NCI-H146 treated with DMSO at 0.1 percent for 48 hours (cell line): ENCODE measurements at regions not wholly inside any gene's neighbourhood (a gene's known extent, or its start where the extent isn't known, plus 50 kb on each side); places are given as distances from the start of the nearest gene placed in this dataset.

Source experiments
- DNase-seq: peaks from one replicate; lab custom pipeline; 2025; ENCODE audit not compliant: unreplicated experiment; lab: John Stamatoyannopoulos, UW

DNA sequence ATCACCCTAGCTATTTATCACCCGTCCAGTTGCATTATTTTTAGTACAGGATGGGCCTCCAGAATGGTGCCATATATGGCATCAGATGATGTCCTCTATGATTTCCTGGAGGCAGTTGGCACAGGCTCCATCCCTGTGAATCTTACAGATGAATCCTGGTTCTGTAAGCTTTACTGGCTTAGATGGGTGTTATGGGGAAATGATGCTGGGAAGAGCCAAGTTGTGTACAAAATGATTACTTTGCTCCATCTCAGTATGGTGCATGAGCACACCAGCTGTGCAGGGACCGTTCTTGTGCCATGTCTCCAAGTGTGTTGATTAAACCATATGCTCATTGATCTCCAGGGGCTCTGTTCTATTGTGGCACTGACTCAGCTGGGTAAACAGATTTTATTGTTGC lies 755.7 kb downstream of the TLR4 start:
- DNase-seq: no peak

DNA sequence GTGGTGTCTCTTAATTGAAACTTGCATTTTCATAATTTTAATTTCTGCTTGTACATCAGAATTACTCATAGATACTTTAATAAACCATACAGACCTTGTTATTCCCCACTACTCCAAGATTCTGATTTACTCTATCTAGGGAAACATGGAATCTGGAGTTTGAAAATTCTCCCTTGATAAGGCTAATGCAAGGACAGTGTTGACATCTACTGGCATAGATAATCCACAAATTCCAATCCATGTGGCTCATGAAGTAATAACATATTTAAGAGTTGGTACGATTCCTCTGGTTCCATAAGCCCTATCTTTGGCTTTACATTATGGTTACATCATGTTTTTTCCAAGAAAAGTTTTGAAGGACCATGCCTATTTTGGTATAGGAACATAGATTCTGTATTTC lies 759.2 kb downstream of the TLR4 start:
- no peak for DNase-seq

DNA sequence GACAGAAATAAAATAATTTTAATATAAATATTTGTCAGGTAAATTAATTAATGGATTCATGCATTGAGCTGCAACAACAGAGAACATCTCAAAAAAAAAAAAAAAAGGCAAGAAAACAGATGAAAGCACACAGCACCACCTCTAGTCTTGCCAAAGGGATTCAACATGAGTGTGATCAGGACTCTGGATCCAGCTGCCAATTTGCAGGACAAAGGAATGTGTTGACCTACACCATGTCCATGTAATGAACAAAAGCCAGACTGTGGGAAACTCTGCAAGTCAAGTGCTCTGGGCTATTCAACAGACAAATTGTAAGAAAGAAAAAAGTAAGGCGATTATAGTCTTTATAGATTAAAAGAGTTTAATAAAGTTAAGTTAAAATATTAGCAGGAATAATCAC lies 769.3 kb downstream of the TLR4 start:
- no peak for DNase-seq

DNA sequence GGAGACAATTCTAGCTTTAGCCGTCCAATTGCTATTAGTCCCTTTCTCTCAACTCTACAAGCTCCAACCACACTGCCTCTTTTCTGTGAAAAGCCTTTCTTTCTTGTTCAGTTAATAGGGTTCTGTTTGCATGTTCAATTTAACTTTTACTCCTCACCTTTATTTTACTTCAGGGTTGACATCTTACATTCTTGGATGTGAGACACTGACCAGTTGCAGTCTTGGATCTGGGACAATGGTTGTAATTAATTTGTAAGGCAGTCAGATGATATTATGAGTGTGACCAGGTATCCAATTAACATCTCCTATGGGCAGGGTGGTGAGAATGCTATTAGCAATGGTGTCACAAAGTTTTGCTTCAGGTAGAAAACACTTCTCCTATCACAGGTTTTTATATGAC lies 774.5 kb downstream of the TLR4 start:
- no peak for DNase-seq

DNA sequence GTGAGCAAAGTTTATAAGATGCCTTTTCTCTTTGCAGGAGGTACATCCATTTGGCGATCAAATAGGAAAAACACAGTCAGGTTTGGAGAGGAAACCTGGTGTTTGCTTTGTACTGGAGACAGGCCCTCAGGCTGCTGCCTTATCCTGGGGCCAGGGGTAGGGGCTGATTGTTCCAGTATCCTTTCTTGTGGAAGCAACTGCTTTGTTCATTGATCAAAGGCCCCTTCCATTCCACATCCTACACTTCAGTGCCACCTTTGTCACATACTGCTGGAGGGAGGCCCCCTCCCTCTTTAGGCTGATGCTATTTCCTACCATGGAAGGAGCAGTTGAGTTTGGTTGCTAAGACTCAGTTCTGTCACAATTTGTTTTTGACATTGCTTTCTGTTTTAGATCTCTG lies 778.1 kb downstream of the TLR4 start:
- DNase-seq: no peak

DNA sequence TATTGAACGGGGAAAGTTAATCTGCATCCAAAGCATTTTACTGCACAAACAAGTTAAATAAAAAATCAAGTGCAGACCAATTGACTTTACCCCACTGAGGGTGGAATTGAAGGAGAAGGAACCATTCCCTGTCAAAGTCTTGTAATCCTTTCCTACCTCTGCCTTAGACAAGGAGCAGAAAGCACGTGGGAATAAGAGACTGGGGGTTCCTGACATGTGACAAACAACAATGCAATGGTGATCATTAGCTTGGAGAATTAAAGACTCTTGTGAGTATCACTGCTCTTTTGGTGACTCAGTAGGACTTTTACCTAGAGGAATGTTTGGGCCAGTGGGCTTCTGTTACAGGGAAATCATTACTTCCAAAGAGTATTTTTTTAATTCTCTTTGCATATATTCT lies 779.5 kb downstream of the TLR4 start:
- DNase-seq: no peak

DNA sequence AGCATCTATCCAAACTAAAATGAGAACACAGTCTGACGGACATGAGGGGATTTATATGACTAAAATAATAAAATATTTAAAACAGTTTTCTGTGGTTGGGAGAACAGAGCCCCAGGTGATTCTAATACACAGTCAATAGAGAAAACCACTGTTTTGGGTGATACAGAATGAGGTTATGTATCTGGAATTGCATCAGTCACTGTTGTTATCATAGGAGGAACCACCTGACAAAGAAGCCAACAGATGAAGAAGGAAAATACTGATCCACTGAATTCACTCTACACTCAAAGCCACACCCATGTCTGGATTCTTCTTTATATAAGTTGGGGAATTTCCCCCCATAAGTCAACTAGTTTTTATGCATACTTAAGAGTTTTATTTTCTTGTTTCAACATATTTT lies 799.0 kb downstream of the TLR4 start:
- DNase-seq: no peak

DNA sequence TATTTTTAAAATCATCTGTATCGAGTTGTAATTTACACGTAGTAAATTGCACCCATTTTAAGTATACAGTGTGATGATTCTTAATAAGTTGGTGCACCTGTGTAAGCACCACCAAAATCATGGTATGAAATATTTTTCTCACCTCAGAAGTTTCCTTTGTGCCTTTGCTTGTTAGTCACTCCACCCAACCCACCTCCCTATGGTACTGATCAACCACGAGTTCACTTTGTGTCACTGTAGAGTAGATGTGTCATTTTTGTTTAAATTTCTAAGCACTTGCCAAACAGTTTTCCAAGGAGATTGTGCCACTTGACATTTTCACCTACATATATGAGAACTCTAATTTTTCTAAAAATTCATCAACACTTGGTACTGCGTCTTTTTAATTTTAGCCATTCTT lies 806.5 kb downstream of the TLR4 start:
- DNase-seq: no peak

DNA sequence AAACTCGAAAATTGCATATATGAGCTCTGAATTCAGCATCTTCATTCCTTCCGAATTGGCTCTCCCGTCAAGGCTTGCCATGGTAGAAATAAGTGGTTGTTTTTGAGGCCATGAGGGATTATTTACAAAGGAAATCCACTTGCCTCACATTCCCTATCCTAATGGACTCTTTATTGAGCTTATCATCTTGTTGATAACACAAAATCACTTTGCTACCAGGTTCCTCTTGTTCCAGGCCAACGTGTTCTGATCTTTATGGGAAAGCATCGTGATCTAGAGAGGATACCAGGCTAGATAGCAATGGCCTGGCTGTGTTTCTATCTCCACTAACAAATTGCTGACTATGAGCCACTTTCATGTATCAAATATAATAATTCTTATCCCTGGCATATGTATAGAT lies 811.7 kb downstream of the TLR4 start:
- DNase-seq: no peak

DNA sequence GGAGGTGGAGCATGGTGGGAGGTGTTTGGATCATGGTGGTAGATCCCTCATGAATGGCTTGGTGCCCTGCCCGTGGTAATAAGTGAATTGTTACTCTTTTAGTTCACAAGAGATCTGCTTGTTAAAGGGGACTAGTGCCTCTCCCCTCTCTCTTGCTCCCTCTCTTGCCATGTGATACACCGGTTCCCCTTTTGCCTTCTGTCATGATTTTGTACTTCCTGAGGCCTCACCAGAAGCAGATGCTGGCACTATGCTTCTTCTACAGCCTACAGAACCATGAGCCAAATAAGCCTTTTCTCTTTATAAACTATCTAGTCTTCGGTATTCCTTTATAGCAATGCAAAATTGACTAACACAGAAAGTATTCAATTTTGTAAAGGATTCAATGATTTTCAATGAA lies 817.1 kb downstream of the TLR4 start:
- no peak for DNase-seq

DNA sequence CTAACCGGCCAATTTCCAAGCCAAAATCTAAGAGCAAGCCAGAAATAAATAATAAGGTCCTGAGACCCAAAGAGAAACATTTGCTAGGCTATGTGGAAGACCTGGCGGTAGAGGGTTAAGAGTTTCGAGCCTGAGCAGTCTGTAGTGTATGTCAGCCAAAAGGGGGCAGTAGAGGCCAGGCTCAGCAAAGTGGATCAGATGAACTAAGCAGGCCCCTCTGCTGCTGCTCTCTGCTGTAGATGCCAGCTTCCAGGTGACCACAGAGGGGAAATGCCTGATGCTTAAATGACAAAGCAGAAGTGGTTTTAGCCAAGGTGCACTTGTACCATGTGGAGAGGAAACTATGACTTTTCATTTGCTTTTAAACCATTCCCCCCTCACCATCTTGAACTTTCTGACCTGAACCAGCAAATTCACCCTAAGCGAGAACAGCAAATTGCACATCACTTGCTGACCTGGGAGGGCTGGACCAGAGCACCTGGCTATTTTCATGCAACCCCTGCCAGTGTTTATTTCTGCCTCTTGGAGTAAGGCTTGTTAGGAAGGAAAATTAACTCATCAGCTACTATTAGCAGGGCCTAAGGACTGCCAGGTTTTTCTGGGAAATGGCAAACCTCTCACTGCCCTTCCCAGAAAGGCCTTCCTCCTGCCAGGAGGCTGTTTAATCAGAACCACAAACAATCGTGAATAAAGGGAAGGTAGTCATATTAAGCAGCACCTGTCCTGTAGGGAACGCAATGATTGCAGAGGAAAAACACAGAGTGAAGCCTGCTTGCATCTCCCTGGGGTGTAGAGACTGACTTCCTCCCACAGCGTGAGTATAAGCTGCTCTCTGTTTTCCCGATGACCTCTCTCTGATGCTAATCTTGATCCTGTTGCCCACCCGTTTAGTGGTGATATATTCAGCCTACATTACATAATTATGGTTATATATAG lies 818.2 kb downstream of the TLR4 start:
- DNase-seq: no peak

DNA sequence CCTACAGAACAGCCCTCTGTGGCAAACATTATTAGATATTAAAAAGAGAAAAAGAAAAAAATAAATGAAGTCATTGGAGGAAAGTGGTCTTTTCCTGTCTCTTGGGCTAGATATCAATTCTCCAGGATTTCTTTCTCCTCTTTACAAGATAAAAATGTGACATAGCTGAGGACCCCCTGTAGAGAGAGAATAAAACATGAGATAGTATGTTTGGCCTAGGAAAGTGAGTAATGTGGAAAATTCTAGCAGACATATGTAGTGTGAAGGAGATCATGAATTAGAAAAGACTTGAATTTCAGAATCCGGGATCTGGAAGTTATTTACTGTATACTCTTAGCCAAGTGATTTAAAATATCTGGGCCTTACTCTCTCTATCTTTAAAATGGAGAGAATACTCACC lies 823.1 kb downstream of the TLR4 start:
- no peak for DNase-seq

DNA sequence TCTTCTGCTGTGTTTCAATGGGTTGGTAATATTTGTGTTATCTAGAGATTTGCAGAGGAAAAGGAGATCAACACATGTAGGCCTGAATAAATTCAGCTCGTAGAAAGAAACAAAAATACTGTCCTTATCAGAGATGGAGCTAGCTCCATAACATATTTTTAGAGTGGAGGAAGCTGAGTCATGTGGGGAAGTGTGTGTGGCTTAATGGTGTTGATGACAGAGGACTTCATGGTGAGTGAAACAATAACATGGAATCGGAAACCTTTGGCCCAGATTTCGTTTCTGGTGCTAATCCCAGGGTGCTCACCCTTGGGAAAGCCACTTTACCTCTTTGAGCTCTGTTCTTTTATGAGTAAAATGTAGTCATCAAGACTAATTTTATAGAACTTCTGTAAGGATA lies 825.0 kb downstream of the TLR4 start:
- DNase-seq: no peak

DNA sequence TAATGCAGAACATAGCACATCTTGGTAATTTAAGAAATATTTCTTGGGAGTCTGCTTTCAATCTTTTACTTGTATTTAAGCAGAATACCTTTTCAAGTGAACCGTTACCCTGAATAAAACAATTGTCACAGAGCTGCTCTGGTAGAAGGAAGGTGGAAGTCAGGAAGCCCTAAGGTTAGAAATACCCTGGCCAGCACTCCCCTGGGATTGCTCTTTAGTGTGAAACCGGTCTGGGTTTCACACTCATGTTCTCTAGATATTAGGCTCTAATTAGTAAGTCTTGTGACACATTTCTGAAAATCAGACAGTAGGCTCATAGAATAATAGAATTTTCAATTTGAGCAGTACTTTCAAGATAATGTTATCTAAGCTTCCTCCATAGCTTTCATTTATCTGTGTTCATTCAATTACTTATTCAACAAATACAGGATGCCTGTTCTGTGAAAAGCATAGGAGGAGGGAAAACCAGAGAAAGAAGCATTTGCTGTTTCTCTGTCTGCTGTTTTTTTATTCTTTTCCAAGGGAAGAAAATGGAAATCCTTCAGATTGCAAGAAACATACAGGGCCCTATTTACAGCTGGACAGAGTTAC lies 825.5 kb downstream of the TLR4 start:
- DNase-seq: no peak

DNA sequence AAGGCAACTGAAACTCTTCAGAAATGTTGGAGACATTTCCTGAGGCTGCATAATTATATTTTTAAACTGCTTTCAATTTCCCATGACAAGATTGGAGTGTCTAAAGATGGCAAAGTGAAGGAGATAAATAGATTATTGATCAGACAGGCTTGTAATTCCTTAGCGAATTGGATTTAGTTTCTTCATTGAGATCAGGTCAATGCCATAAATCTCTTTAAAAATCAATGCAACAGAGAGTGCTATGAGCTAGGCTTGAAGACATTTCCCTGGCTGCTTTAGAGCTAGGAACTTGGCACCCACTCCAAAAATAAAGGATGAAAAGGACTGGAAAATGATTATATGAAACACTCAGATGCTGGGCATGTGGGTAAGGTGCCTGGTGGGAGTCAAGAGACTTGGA lies 828.4 kb downstream of the TLR4 start:
- no peak for DNase-seq

DNA sequence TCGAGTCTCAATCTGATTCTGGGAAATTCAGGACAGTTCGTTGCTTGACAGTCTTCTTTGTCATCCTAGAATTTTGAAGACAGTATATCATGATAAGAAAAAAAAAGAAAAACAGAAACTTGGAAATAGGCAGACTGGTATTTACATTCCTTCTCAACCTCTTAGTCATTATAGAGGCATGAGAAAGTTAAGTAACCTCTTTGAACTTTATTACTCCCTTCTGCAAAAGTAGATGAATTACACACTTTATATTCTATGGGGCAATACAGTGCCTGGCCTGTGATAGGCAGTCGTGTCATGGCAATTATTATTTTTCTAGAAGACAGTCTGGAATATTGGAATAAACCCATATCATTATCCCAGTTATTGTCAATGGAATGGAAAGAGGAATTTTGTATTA lies 828.9 kb downstream of the TLR4 start:
- no peak for DNase-seq

DNA sequence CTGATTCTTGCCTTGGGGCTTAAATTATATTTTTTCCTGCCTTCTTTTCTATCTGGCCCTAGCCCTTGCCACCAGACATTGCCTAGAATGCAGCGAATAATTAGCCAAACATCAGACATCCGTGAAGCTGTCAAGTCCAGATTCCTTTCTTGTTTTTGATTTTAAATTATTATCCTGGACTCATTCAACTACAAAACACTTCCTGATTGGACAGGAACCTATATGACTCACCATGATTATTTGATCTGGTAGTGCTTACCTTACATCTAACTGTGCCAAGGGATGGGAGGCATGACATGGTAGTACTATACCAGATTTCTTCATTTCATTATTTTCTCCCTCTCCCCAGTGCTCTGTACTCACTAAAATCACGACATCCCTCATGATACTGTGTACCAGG lies 829.6 kb downstream of the TLR4 start:
- DNase-seq: no peak

DNA sequence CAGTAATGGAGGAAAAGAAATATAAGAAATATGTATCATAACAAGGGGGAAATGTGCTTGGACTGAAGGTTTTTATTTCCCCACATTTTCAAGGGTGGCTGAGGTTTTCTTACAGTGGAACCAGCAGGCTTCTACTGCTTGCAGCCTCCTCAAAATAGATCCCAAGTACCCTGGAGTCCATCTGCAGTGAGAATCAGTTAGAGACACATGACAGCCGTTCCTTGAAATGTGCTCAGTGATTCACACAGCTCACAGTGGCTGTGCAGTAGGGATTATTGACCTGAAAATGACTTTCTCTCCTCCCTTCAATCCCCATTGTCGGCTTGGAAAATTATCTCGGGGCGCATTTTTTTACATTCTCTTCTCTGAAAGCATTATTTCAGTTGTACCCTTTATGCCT lies 832.0 kb downstream of the TLR4 start:
- no peak for DNase-seq

DNA sequence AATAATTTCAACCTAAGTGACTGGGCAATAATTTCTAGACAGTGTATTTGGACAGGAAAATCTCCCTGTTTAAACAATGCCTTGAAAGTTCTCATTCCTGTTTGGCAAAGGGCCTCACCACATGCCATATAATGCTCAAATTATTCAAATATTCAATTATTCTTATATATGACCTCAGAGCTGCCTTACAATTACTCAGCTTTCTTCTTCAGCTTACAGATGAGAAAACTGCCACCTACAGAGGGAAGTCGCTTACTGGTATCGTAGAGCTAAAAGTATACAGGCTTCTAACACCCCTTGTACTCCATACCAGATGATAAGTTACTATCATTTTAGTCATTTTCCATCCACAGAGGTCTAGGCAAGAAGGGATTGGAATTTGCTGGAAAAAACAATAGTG lies 830.3 kb downstream of the BRINP1 start:
- no peak for DNase-seq

DNA sequence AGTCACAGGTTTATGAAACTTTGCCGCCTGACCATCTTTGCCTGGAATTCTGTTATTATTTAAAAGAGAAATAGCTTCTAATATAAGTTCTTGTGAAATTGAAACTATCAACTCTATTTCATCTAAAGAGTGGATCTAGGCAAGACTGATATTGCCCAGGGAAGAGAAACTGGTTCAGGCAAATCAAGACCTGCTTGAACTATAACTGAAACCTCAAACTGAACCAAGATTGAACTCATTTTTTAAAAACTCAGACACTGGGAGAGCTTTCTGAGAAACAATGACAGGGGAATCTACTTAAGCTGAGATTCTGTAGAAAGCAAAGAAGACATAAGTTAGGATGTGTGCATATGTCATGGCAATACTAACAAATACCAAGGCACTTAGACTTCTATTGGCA lies 815.8 kb downstream of the BRINP1 start:
- DNase-seq: no peak

DNA sequence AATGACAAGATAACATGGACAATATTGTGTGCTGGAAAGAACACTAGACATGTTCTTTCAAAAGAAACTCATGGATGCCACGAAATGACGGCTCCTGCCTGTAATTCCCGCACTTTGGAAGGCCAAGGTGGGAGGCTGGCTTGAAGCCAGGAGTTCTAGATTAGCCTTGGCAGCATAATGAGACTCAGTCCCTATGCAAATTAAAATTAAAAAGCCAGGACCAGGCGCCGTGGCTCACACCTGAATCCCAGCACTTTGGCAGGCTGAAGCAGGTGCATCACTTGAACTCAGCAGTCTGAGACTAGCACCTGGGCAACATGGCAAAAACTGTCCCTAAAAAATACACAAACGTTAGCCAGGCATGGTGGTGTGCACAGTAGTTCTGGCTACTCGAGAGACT lies 814.2 kb downstream of the BRINP1 start:
- DNase-seq: no peak

DNA sequence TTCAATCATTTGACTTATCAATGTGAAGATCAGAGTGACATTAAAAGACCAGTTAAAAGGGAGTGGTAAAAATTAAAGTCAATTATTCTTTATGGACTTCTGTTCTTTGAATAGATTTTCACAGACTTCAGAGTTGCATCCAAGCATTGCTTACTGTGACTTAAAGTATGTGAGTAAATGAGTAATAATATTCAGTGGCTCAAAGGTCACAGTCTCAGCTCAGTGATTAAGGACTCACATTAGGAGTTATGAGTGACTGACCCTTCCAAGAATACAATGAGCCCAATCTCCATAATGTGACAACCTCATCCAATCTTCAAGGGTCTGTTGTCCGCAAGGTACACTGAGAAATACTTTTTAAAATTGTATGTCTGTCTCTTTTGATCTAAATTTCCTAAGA lies 811.2 kb downstream of the BRINP1 start:
- no peak for DNase-seq

DNA sequence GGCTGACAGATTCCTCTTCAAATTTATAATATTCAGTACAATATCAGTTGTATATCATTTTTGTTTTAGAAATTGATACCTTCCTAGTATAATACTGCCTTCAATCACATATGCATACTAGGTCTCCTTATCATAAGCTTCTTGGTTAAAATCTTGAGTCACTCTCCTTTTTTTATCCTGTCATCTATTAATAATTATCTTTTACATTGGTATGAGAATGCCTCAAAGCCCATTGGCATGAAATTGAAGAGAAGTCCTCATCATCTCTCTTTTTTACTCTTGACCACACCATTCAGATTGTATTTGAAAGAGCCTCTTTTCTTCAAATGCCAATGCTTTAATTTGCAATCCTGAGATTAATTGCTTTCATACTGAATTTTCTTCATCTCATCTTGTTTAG lies 810.3 kb downstream of the BRINP1 start:
- DNase-seq: no peak
